DMS79 treated with DMSO at 0.1 percent for 48 hours (cell line): ENCODE measurements at regions not wholly inside any gene's neighbourhood (a gene's known extent, or its start where the extent isn't known, plus 50 kb on each side); places are given as distances from the start of the nearest gene placed in this dataset.
"Not testable (repeated sequence)": the region's sequence is repeated elsewhere in the genome, so short reads cannot be mapped to it uniquely, and the experiment has no call there.

Experiments
- DNase-seq: peaks from one replicate; lab custom pipeline; 2025; lab: John Stamatoyannopoulos, UW

GRCh38 chr6:68059261-68059660, 575.8 kb upstream of the ADGRB3 start:
- DNase-seq: no peak

- not testable (repeated sequence) for DNase-seq
Measured at GRCh38 chr6:68056596-68056995, 578.5 kb upstream of the ADGRB3 start.

GRCh38 chr6:68054756-68055155, 580.3 kb upstream of the ADGRB3 start:
- no peak for DNase-seq

- DNase-seq: no peak
Measured at GRCh38 chr6:68053805-68054373, 581.2 kb upstream of the ADGRB3 start.

GRCh38 chr6:68052234-68052633, 582.8 kb upstream of the ADGRB3 start:
- DNase-seq: no peak

GRCh38 chr6:68049562-68049961, 585.5 kb upstream of the ADGRB3 start:
- no peak for DNase-seq

GRCh38 chr6:68046756-68047155, 588.3 kb upstream of the ADGRB3 start:
- no peak for DNase-seq

GRCh38 chr6:68046302-68046701, 588.8 kb upstream of the ADGRB3 start:
- DNase-seq: no peak

- DNase-seq: no peak
Measured at GRCh38 chr6:68045193-68045592, 589.9 kb upstream of the ADGRB3 start.

- no peak for DNase-seq
Measured at GRCh38 chr6:68044264-68044663, 590.8 kb upstream of the ADGRB3 start.

GRCh38 chr6:68043122-68043398, 592.0 kb upstream of the ADGRB3 start:
- no peak for DNase-seq

- DNase-seq: no peak
Measured at GRCh38 chr6:68042339-68043121, 592.6 kb upstream of the ADGRB3 start.

GRCh38 chr6:68040780-68041179, 594.3 kb upstream of the ADGRB3 start:
- DNase-seq: no peak

GRCh38 chr6:68040312-68040778, 594.7 kb upstream of the ADGRB3 start:
- no peak for DNase-seq

- DNase-seq: no peak
Measured at GRCh38 chr6:68039641-68040311, 595.3 kb upstream of the ADGRB3 start.

- no peak for DNase-seq
Measured at GRCh38 chr6:68038815-68039408, 596.2 kb upstream of the ADGRB3 start.

GRCh38 chr6:68032217-68032616, 602.9 kb upstream of the ADGRB3 start:
- DNase-seq: no peak

GRCh38 chr6:68031054-68031453, 604.0 kb upstream of the ADGRB3 start:
- no peak for DNase-seq

- DNase-seq: no peak
Measured at GRCh38 chr6:68026483-68026882, 608.6 kb upstream of the ADGRB3 start.

GRCh38 chr6:68025764-68026163, 609.3 kb upstream of the ADGRB3 start:
- DNase-seq: no peak

- DNase-seq: no peak
Measured at GRCh38 chr6:68024570-68025269, 610.4 kb upstream of the ADGRB3 start.

GRCh38 chr6:68022968-68023367, 612.1 kb upstream of the ADGRB3 start:
- DNase-seq: not testable (repeated sequence)
